ENCODE measurements at regions not wholly inside any gene's neighbourhood (a gene's known extent, or its start where the extent isn't known, plus 50 kb on each side); places are given as distances from the start of the nearest gene placed in this dataset.

DNA sequence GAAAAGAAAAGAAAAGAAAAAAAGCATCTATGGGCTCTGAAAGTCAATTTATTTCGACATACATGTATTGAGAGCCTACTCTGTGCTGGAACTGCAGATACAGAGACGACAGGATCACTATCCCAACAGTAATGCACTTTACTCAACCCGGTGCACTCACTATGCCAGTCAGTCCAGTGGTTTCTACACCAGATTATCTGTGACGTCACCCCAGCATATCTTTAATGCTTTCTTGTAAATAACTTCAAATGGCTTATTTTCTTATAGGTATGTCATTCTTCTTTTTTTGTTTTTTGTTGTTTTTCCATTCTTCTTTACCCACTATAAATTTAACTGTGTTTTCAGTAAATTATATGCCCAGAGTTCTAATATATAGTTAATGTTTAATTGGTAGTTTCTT lies 800.0 kb upstream of the FANCL start:
- TF ChIP-seq CREB1 (IDR thresholded peaks at IDR 0.05; ENCODE audit: low read depth) = no peak
- TF ChIP-seq, protein P1, sequence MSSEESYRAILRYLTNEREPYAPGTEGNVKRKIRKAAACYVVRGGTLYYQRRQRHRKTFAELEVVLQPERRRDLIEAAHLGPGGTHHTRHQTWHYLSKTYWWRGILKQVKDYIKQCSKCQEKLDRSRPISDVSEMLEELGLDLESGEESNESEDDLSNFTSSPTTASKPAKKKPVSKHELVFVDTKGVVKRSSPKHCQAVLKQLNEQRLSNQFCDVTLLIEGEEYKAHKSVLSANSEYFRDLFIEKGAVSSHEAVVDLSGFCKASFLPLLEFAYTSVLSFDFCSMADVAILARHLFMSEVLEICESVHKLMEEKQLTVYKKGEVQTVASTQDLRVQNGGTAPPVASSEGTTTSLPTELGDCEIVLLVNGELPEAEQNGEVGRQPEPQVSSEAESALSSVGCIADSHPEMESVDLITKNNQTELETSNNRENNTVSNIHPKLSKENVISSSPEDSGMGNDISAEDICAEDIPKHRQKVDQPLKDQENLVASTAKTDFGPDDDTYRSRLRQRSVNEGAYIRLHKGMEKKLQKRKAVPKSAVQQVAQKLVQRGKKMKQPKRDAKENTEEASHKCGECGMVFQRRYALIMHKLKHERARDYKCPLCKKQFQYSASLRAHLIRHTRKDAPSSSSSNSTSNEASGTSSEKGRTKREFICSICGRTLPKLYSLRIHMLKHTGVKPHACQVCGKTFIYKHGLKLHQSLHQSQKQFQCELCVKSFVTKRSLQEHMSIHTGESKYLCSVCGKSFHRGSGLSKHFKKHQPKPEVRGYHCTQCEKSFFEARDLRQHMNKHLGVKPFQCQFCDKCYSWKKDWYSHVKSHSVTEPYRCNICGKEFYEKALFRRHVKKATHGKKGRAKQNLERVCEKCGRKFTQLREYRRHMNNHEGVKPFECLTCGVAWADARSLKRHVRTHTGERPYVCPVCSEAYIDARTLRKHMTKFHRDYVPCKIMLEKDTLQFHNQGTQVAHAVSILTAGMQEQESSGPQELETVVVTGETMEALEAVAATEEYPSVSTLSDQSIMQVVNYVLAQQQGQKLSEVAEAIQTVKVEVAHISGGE (CRISPR knock-in tag; IDR thresholded peaks at IDR 0.05) = no peak
- no peak for TF ChIP-seq EP300 (IDR thresholded peaks at IDR 0.05; ENCODE audit: borderline replicate concordance in 1 of 2, control insufficient read depth in 1 of 2, low read depth in 2 of 2, low read length in 2 of 2)
- TF ChIP-seq FOS (IDR thresholded peaks at IDR 0.05; ENCODE audit: borderline replicate concordance, extremely low read depth, insufficient read length) = no peak
- TF ChIP-seq MXI1 (IDR thresholded peaks at IDR 0.05; ENCODE audit: low read depth, low read length) = no peak
- no peak for TF ChIP-seq BHLHE40 (IDR thresholded peaks at IDR 0.05; ENCODE audit: borderline replicate concordance in 1 of 2, low read depth in 2 of 2, low read length in 1 of 2)
- no peak for TF ChIP-seq POLR2AphosphoS2 (IDR thresholded peaks at IDR 0.05; ENCODE audit: low read depth, low read length)
- TF ChIP-seq FOXM1 (IDR thresholded peaks at IDR 0.05; ENCODE audit: low read depth, low read length) = no peak
- no peak for TF ChIP-seq NR2F1 (conservative IDR thresholded peaks at IDR 0.05)
- no peak for TF ChIP-seq RUNX3 (IDR thresholded peaks at IDR 0.05; ENCODE audit: low read length)
- no peak for TF ChIP-seq SUZ12 (IDR thresholded peaks at IDR 0.05; ENCODE audit: unreplicated experiment)
- TF ChIP-seq, protein P2, sequence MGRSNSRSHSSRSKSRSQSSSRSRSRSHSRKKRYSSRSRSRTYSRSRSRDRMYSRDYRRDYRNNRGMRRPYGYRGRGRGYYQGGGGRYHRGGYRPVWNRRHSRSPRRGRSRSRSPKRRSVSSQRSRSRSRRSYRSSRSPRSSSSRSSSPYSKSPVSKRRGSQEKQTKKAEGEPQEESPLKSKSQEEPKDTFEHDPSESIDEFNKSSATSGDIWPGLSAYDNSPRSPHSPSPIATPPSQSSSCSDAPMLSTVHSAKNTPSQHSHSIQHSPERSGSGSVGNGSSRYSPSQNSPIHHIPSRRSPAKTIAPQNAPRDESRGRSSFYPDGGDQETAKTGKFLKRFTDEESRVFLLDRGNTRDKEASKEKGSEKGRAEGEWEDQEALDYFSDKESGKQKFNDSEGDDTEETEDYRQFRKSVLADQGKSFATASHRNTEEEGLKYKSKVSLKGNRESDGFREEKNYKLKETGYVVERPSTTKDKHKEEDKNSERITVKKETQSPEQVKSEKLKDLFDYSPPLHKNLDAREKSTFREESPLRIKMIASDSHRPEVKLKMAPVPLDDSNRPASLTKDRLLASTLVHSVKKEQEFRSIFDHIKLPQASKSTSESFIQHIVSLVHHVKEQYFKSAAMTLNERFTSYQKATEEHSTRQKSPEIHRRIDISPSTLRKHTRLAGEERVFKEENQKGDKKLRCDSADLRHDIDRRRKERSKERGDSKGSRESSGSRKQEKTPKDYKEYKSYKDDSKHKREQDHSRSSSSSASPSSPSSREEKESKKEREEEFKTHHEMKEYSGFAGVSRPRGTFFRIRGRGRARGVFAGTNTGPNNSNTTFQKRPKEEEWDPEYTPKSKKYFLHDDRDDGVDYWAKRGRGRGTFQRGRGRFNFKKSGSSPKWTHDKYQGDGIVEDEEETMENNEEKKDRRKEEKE (IDR thresholded peaks at IDR 0.05) = no peak
- no peak for TF ChIP-seq TARDBP (IDR thresholded peaks at IDR 0.05; ENCODE audit: borderline replicate concordance)

All from GM12878 (cell line).